HepG2 (cell line): ENCODE measurements at regions not wholly inside any gene's neighbourhood (a gene's known extent, or its start where the extent isn't known, plus 50 kb on each side); places are given as distances from the start of the nearest gene placed in this dataset.

Source experiments
- ATAC-seq: fragments of 200-7000 bp; cut with Tn5 transposase; 3 replicates; pipeline ENCODE4 v1.9.1; 2020; ENCODE audit warnings: mild to moderate bottlenecking, moderate library complexity
- BruUV-seq: library from RNA; stranded (reverse); fragments of 400-500 nt; replicated peaks from 2 replicates; lab custom pipeline; 2021; lab: Mats Ljungman, UMichigan
- CTCF ChIA-PET: fragments of 300-600 bp; formaldehyde crosslinking; extraction: SDS; loops from one replicate; lab custom pipeline; 2021; ENCODE audit warnings: low total read pairs, inconsistent platforms, low intra/inter-chr PET ratio; lab: Yijun Ruan, JAX
- POLR2A ChIA-PET: fragments of 350-600 bp; sonication (Branson Sonifier 250); formaldehyde crosslinking; loops from one replicate; lab custom pipeline; 2020; ENCODE audit warnings: antibody characterized with exemption, inconsistent platforms; lab: Yijun Ruan, JAX
- DNase-seq: peaks from one replicate; pipeline ENCODE4 v3.0.0-alpha.2; 2015; ENCODE audit warnings: low spot score
- FAIRE-seq: peaks from 3 replicates; lab custom pipeline; 2011; peaks lifted over from hg19 to GRCh38; lab: Jason Lieb, UNC
- H2AFZ ChIP-seq: one replicate; pipeline ENCODE4 v1.6.1; 2011; ENCODE audit warnings: low read length, inconsistent platforms
- H3K27ac ChIP-seq: fragments of 300-600 bp; 3 replicates; pipeline ENCODE4 v1.8.0; 2011; ENCODE audit warnings: mixed run types, mild to moderate bottlenecking, mixed read lengths, low read length, inconsistent platforms; ENCODE audit not compliant: insufficient read depth; ENCODE audit errors: extremely low read length
- H3K27me3 ChIP-seq, 2 experiments: fragments of 200-600 bp in 1 of 2; 2 replicates in 1 of 2; 3 replicates in 1 of 2; pipeline versions ENCODE4 v1.6.0 to v1.8.0; 2011; ENCODE audit warnings: low read length in 2 of 2, mild to moderate bottlenecking in 2 of 2, moderate library complexity in 2 of 2, inconsistent platforms in 1 of 2; ENCODE audit not compliant: insufficient read depth in 2 of 2, control insufficient read depth in 1 of 2
- H3K36me3 ChIP-seq, 2 experiments: fragments of 200-600 bp in 1 of 2; replicated peaks in 1 of 2; 2 replicates in 1 of 2; 3 replicates in 1 of 2; pipeline versions ENCODE4 v1.5.1 to v1.8.0; 2011; ENCODE audit warnings: low read length in 2 of 2, inconsistent platforms in 1 of 2; ENCODE audit not compliant: insufficient read depth in 2 of 2, control insufficient read depth in 1 of 2
- H3K4me1 ChIP-seq: 2 replicates; pipeline ENCODE4 v1.5.1; 2012; ENCODE audit warnings: low read length, inconsistent platforms; ENCODE audit not compliant: insufficient read depth
- H3K4me2 ChIP-seq: 2 replicates; pipeline ENCODE4 v1.6.0; 2011; ENCODE audit warnings: low read depth, low read length, inconsistent platforms
- H3K4me3 ChIP-seq, 3 experiments: fragments of 200-600 bp in 1 of 3; sonication (generic), shearing (Covaris generic) in 1 of 3; replicated peaks in 1 of 3; 2 replicates each; pipeline ENCODE4 v1.5.1; 2011 to 2016; ENCODE audit warnings: low read length in 3 of 3, inconsistent platforms in 2 of 3, low read depth in 2 of 3, mild to moderate bottlenecking in 2 of 3, control low read depth in 1 of 3, mixed read lengths in 1 of 3; ENCODE audit not compliant: insufficient read depth in 1 of 3
- H3K79me2 ChIP-seq: one replicate; pipeline ENCODE4 v1.6.1; 2011; ENCODE audit warnings: low read length, inconsistent platforms; ENCODE audit not compliant: insufficient read depth
- H3K9ac ChIP-seq: 2 replicates; pipeline ENCODE4 v1.6.0; 2011; ENCODE audit warnings: mild to moderate bottlenecking, low read depth, low read length, inconsistent platforms; ENCODE audit not compliant: insufficient read depth
- H3K9me3 ChIP-seq: 2 replicates; pipeline ENCODE4 v1.5.1; 2012; ENCODE audit warnings: mild to moderate bottlenecking, low read length
- H4K20me1 ChIP-seq: 2 replicates; pipeline ENCODE4 v1.6.0; 2011; ENCODE audit warnings: inconsistent platforms, mild to moderate bottlenecking, low read length, moderate library complexity; ENCODE audit not compliant: insufficient read depth
- CCAR2 ChIP-seq: fragments of 200-400 bp; formaldehyde crosslinking; optimal IDR thresholded peaks from 2 replicates; pipeline ENCODE3; 2018; ENCODE audit warnings: low read depth, mild to moderate bottlenecking, low read length, moderate library complexity
- HIVEP1 ChIP-seq: sonication (generic); formaldehyde crosslinking; IDR thresholded peaks from 2 replicates; pipeline ENCODE4 v1.4.0; 2020; ENCODE audit warnings: mild to moderate bottlenecking, missing genetic modification reagents
- HOXA7 ChIP-seq: sonication (generic); formaldehyde crosslinking; IDR thresholded peaks from 2 replicates; pipeline ENCODE4 v1.8.1; 2022; ENCODE audit warnings: mild to moderate bottlenecking, missing genetic modification reagents, moderate library complexity
- KDM4B ChIP-seq: sonication (generic); formaldehyde crosslinking; IDR thresholded peaks from 2 replicates; pipeline ENCODE4 v1.4.0; 2020; ENCODE audit warnings: missing genetic modification reagents
- NFE2L1 ChIP-seq: sonication (generic); formaldehyde crosslinking; IDR thresholded peaks from 2 replicates; pipeline ENCODE4 v1.4.0; 2020; ENCODE audit warnings: missing genetic modification reagents, mild to moderate bottlenecking, borderline replicate concordance
- ZFYVE20 ChIP-seq: sonication (generic); formaldehyde crosslinking; IDR thresholded peaks from 2 replicates; pipeline ENCODE4 v1.8.0; 2023; ENCODE audit warnings: low read depth, mild to moderate bottlenecking, moderate library complexity, missing genetic modification reagents, borderline replicate concordance
- ZNF138 ChIP-seq: sonication (generic); formaldehyde crosslinking; IDR thresholded peaks from 2 replicates; pipeline ENCODE4 v1.5.0; 2020; ENCODE audit warnings: mild to moderate bottlenecking, low read depth, missing genetic modification reagents
- ZNF709 ChIP-seq: sonication (generic); formaldehyde crosslinking; IDR thresholded peaks from 2 replicates; pipeline ENCODE4 v1.5.0; 2020; ENCODE audit warnings: mild to moderate bottlenecking, missing genetic modification reagents
- ZNF776 ChIP-seq: sonication (generic); formaldehyde crosslinking; IDR thresholded peaks from 2 replicates; pipeline ENCODE4 v1.4.0; 2020; ENCODE audit warnings: mild to moderate bottlenecking, missing genetic modification reagents
- ZSCAN12 ChIP-seq: sonication (generic); formaldehyde crosslinking; IDR thresholded peaks from 2 replicates; pipeline ENCODE4 v1.9.0; 2021; ENCODE audit warnings: mild to moderate bottlenecking, missing genetic modification reagents
- WGBS: methylation state at CpG from one replicate; pipeline ENCODE4 v1.1.6; 2017; ENCODE audit warnings: low lambda C conversion rate; 5-methylcytosine and 5-hydroxymethylcytosine counted together
- in situ Hi-C: cut with HindIII; loops from 2 replicates; pipeline ENCODE4 v1.10.0; 2017; ENCODE audit warnings: low pct_unique_long_range_greater_than_20kb; ENCODE audit not compliant: extremely low pct_ligation_motif_present
- intact Hi-C: fragments of 100-400 bp; cut with micrococcal nuclease; formaldehyde crosslinking; loops from one replicate; pipeline ENCODE4 v1.10.0; 2022; ENCODE audit not compliant: unreplicated experiment
- TF ChIP-seq, protein P1 (sequence below): sonication (generic); formaldehyde crosslinking; IDR thresholded peaks from 2 replicates; pipeline ENCODE4 v1.4.0; 2020; ENCODE audit warnings: mild to moderate bottlenecking, missing genetic modification reagents
- TF ChIP-seq, protein P2 (sequence below): sonication (generic); formaldehyde crosslinking; IDR thresholded peaks from 2 replicates; pipeline ENCODE4 v1.8.1; 2023; ENCODE audit warnings: missing genetic modification reagents, inconsistent platforms, borderline replicate concordance
- TF ChIP-seq, protein P3 (sequence below): sonication (generic); formaldehyde crosslinking; IDR thresholded peaks from 2 replicates; pipeline ENCODE4 v1.4.0; 2020; ENCODE audit warnings: missing genetic modification reagents

DNA sequence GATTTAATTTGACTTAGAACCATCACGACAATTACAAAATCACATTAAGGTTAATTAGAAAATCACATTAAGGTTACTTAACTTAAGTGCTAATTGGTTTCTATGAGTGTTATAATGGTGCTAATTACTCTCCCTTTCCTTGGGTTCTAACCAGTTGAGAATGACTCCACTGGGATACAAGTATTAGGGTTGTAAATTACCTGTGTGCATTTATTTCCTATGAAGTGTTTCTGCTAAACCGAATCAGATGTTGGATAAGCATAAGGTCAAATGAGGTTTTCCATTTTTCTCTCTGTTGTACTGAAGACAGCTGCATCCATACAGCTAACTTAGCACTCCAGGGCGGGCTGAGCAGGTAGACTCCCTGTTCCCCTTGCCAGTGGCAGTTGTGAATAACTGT, 610.3 kb upstream of the TMPRSS15 start (continued):
- TF ChIP-seq, protein P1, sequence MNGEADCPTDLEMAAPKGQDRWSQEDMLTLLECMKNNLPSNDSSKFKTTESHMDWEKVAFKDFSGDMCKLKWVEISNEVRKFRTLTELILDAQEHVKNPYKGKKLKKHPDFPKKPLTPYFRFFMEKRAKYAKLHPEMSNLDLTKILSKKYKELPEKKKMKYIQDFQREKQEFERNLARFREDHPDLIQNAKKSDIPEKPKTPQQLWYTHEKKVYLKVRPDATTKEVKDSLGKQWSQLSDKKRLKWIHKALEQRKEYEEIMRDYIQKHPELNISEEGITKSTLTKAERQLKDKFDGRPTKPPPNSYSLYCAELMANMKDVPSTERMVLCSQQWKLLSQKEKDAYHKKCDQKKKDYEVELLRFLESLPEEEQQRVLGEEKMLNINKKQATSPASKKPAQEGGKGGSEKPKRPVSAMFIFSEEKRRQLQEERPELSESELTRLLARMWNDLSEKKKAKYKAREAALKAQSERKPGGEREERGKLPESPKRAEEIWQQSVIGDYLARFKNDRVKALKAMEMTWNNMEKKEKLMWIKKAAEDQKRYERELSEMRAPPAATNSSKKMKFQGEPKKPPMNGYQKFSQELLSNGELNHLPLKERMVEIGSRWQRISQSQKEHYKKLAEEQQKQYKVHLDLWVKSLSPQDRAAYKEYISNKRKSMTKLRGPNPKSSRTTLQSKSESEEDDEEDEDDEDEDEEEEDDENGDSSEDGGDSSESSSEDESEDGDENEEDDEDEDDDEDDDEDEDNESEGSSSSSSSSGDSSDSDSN (CRISPR knock-in tag) = no peak

DNA sequence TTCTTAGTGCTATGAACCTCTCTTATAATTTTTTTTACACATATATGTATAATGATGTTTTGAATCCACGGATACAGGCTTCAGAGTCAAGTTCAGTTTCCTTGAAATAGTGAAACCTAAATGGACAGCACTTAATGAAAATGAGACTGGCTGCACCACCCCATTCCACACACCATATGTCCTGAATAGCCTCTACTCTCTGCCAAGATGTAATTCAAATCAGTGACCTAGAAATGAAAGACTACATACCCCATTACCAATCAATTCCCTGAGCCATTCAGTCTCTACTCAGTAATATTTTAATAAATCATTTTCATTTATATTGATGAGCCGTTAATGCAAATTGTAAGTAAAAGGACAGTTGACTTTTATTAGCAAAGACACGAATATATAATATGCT, 614.9 kb upstream of the TMPRSS15 start:
- FAIRE-seq = no peak
- no peak for ATAC-seq
- peaks cover 79% of the 10 kb centered on the region for H3K9me3 ChIP-seq
- TF ChIP-seq HOXA7 (no peak), ZFYVE20 (CRISPR knock-in tag) (no peak), HIVEP1 (no peak), ZNF709 (no peak), ZNF138 (no peak), NFE2L1 (CRISPR knock-in tag) (no peak), ZSCAN12 (CRISPR knock-in tag) (no peak), CCAR2 (no peak), KDM4B (CRISPR knock-in tag) (no peak), ZNF776 (no peak)
- TF ChIP-seq, protein P2, sequence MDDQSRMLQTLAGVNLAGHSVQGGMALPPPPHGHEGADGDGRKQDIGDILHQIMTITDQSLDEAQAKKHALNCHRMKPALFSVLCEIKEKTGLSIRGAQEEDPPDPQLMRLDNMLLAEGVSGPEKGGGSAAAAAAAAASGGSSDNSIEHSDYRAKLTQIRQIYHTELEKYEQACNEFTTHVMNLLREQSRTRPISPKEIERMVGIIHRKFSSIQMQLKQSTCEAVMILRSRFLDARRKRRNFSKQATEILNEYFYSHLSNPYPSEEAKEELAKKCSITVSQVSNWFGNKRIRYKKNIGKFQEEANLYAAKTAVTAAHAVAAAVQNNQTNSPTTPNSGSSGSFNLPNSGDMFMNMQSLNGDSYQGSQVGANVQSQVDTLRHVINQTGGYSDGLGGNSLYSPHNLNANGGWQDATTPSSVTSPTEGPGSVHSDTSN (CRISPR knock-in tag) = no peak
- TF ChIP-seq, protein P3, sequence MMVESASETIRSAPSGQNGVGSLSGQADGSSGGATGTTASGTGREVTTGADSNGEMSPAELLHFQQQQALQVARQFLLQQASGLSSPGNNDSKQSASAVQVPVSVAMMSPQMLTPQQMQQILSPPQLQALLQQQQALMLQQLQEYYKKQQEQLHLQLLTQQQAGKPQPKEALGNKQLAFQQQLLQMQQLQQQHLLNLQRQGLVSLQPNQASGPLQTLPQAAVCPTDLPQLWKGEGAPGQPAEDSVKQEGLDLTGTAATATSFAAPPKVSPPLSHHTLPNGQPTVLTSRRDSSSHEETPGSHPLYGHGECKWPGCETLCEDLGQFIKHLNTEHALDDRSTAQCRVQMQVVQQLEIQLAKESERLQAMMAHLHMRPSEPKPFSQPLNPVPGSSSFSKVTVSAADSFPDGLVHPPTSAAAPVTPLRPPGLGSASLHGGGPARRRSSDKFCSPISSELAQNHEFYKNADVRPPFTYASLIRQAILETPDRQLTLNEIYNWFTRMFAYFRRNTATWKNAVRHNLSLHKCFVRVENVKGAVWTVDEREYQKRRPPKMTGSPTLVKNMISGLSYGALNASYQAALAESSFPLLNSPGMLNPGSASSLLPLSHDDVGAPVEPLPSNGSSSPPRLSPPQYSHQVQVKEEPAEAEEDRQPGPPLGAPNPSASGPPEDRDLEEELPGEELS (CRISPR knock-in tag) = no peak
- H4K20me1 ChIP-seq = no peaks in the 10 kb centered on the region
- DNase-seq = no peak
- no peaks in the 10 kb centered on the region for H3K79me2 ChIP-seq
- no TSS peak for BruUV-seq
- ChIA-PET CTCF (no interaction called here), POLR2A (no interaction called here)
- intact Hi-C loops = no loop called here
- H3K36me3 ChIP-seq = no peaks in the 10 kb centered on the region
- no peak overlapping the region for H2AFZ ChIP-seq
- H3K27ac ChIP-seq = no peak overlapping the region
- WGBS = 2% methylated on average over 3 of the region's 3 CpGs
- H3K4me1 ChIP-seq = no peaks in the 10 kb centered on the region
- no peak overlapping the region for H3K9ac ChIP-seq
- in situ Hi-C loops = no loop called here
- no peak overlapping the region for H3K4me3 ChIP-seq
- H3K27me3 ChIP-seq = no peaks in the 10 kb centered on the region
- H3K4me2 ChIP-seq = no peak overlapping the region
